HepG2 (cell line): ENCODE measurements at regions not wholly inside any gene's neighbourhood (a gene's known extent, or its start where the extent isn't known, plus 50 kb on each side); places are given as distances from the start of the nearest gene placed in this dataset.

Experiments used
- ATAC-seq: fragments of 200-7000 bp; cut with Tn5 transposase; 3 replicates; pipeline ENCODE4 v1.9.1; 2020; ENCODE audit warnings: mild to moderate bottlenecking, moderate library complexity
- BruUV-seq: library from RNA; stranded (reverse); fragments of 400-500 nt; replicated peaks from 2 replicates; lab custom pipeline; 2021; lab: Mats Ljungman, UMichigan
- CTCF ChIA-PET: fragments of 300-600 bp; formaldehyde crosslinking; extraction: SDS; loops from one replicate; lab custom pipeline; 2021; ENCODE audit warnings: low total read pairs, inconsistent platforms, low intra/inter-chr PET ratio; lab: Yijun Ruan, JAX
- POLR2A ChIA-PET: fragments of 350-600 bp; sonication (Branson Sonifier 250); formaldehyde crosslinking; loops from one replicate; lab custom pipeline; 2020; ENCODE audit warnings: antibody characterized with exemption, inconsistent platforms; lab: Yijun Ruan, JAX
- DNase-seq: peaks from one replicate; pipeline ENCODE4 v3.0.0-alpha.2; 2015; ENCODE audit warnings: low spot score
- FAIRE-seq: peaks from 3 replicates; lab custom pipeline; 2011; peaks lifted over from hg19 to GRCh38; lab: Jason Lieb, UNC
- H2AFZ ChIP-seq: one replicate; pipeline ENCODE4 v1.6.1; 2011; ENCODE audit warnings: low read length, inconsistent platforms
- H3K27ac ChIP-seq: fragments of 300-600 bp; 3 replicates; pipeline ENCODE4 v1.8.0; 2011; ENCODE audit warnings: mixed run types, mild to moderate bottlenecking, mixed read lengths, low read length, inconsistent platforms; ENCODE audit not compliant: insufficient read depth; ENCODE audit errors: extremely low read length
- H3K27me3 ChIP-seq, 2 experiments: fragments of 200-600 bp in 1 of 2; 2 replicates in 1 of 2; 3 replicates in 1 of 2; pipeline versions ENCODE4 v1.6.0 to v1.8.0; 2011; ENCODE audit warnings: low read length in 2 of 2, mild to moderate bottlenecking in 2 of 2, moderate library complexity in 2 of 2, inconsistent platforms in 1 of 2; ENCODE audit not compliant: insufficient read depth in 2 of 2, control insufficient read depth in 1 of 2
- H3K36me3 ChIP-seq, 2 experiments: fragments of 200-600 bp in 1 of 2; replicated peaks in 1 of 2; 2 replicates in 1 of 2; 3 replicates in 1 of 2; pipeline versions ENCODE4 v1.5.1 to v1.8.0; 2011; ENCODE audit warnings: low read length in 2 of 2, inconsistent platforms in 1 of 2; ENCODE audit not compliant: insufficient read depth in 2 of 2, control insufficient read depth in 1 of 2
- H3K4me1 ChIP-seq: 2 replicates; pipeline ENCODE4 v1.5.1; 2012; ENCODE audit warnings: low read length, inconsistent platforms; ENCODE audit not compliant: insufficient read depth
- H3K4me2 ChIP-seq: 2 replicates; pipeline ENCODE4 v1.6.0; 2011; ENCODE audit warnings: low read depth, low read length, inconsistent platforms
- H3K4me3 ChIP-seq, 3 experiments: fragments of 200-600 bp in 1 of 3; sonication (generic), shearing (Covaris generic) in 1 of 3; replicated peaks in 1 of 3; 2 replicates each; pipeline ENCODE4 v1.5.1; 2011 to 2016; ENCODE audit warnings: low read length in 3 of 3, inconsistent platforms in 2 of 3, low read depth in 2 of 3, mild to moderate bottlenecking in 2 of 3, control low read depth in 1 of 3, mixed read lengths in 1 of 3; ENCODE audit not compliant: insufficient read depth in 1 of 3
- H3K79me2 ChIP-seq: one replicate; pipeline ENCODE4 v1.6.1; 2011; ENCODE audit warnings: low read length, inconsistent platforms; ENCODE audit not compliant: insufficient read depth
- H3K9ac ChIP-seq: 2 replicates; pipeline ENCODE4 v1.6.0; 2011; ENCODE audit warnings: mild to moderate bottlenecking, low read depth, low read length, inconsistent platforms; ENCODE audit not compliant: insufficient read depth
- H3K9me3 ChIP-seq: 2 replicates; pipeline ENCODE4 v1.5.1; 2012; ENCODE audit warnings: mild to moderate bottlenecking, low read length
- H4K20me1 ChIP-seq: 2 replicates; pipeline ENCODE4 v1.6.0; 2011; ENCODE audit warnings: inconsistent platforms, mild to moderate bottlenecking, low read length, moderate library complexity; ENCODE audit not compliant: insufficient read depth
- ARNT2 ChIP-seq: sonication (generic); formaldehyde crosslinking; IDR thresholded peaks from 2 replicates; pipeline ENCODE4 v1.8.0; 2022; ENCODE audit warnings: mild to moderate bottlenecking, low read depth, missing genetic modification reagents, moderate library complexity
- HNRNPK ChIP-seq: fragments of 200-400 bp; formaldehyde crosslinking; IDR thresholded peaks from 2 replicates; pipeline ENCODE4 v1.6.1; 2018; ENCODE audit warnings: low read length, low read depth, moderate library complexity, mild to moderate bottlenecking; ENCODE audit not compliant: poor library complexity, severe bottlenecking
- NFKB2 ChIP-seq: sonication (generic); formaldehyde crosslinking; IDR thresholded peaks from 2 replicates; pipeline ENCODE4 v1.4.0; 2020; ENCODE audit warnings: missing genetic modification reagents, borderline replicate concordance
- PCBP2 ChIP-seq: fragments of 200-400 bp; formaldehyde crosslinking; optimal IDR thresholded peaks from 2 replicates; pipeline ENCODE3; 2018; ENCODE audit warnings: low read length, low read depth; ENCODE audit not compliant: poor library complexity, severe bottlenecking
- RFX1 ChIP-seq: fragments of 450-650 bp; IDR thresholded peaks from 2 replicates; pipeline ENCODE4 v1.6.1; 2017
- RFX5 ChIP-seq: IDR thresholded peaks from 2 replicates; pipeline ENCODE4 v1.6.1; 2011; ENCODE audit warnings: low read depth, low read length, improper control_type of control experiment
- SMARCC2 ChIP-seq: fragments of 450-650 bp; IDR thresholded peaks from 2 replicates; pipeline ENCODE4 v1.6.1; 2017; ENCODE audit warnings: antibody characterized with exemption, mild to moderate bottlenecking
- TEAD3 ChIP-seq: optimal IDR thresholded peaks from 2 replicates; pipeline ENCODE3; 2016; ENCODE audit warnings: borderline replicate concordance
- TOPORS ChIP-seq: sonication (generic); formaldehyde crosslinking; IDR thresholded peaks from 2 replicates; pipeline ENCODE4 v1.8.0; 2023; ENCODE audit warnings: mild to moderate bottlenecking, missing genetic modification reagents
- ZBTB39 ChIP-seq: sonication (generic); formaldehyde crosslinking; IDR thresholded peaks from 2 replicates; pipeline ENCODE4 v1.5.0; 2020; ENCODE audit warnings: missing genetic modification reagents
- ZFAT ChIP-seq: sonication (generic); formaldehyde crosslinking; conservative IDR thresholded peaks from 2 replicates; pipeline ENCODE4 v1.8.1; 2023; ENCODE audit warnings: missing genetic modification reagents, inconsistent platforms
- ZNF225 ChIP-seq: sonication (generic); formaldehyde crosslinking; IDR thresholded peaks from 2 replicates; pipeline ENCODE4 v1.4.0; 2020; ENCODE audit warnings: mild to moderate bottlenecking, missing genetic modification reagents
- ZNF33B ChIP-seq: sonication (generic); formaldehyde crosslinking; IDR thresholded peaks from 2 replicates; pipeline ENCODE4 v1.5.1; 2020; ENCODE audit warnings: mild to moderate bottlenecking, missing genetic modification reagents
- ZNF430 ChIP-seq: sonication (generic); formaldehyde crosslinking; IDR thresholded peaks from 2 replicates; pipeline ENCODE4 v1.9.0; 2021; ENCODE audit warnings: mild to moderate bottlenecking, missing genetic modification reagents
- ZNF44 ChIP-seq: sonication (generic); formaldehyde crosslinking; IDR thresholded peaks from 2 replicates; pipeline ENCODE4 v1.5.1; 2020; ENCODE audit warnings: mild to moderate bottlenecking, missing genetic modification reagents
- ZNF550 ChIP-seq: sonication (generic); formaldehyde crosslinking; IDR thresholded peaks from 2 replicates; pipeline ENCODE4 v1.4.0; 2020; ENCODE audit warnings: mild to moderate bottlenecking, missing genetic modification reagents, borderline replicate concordance
- ZNF720 ChIP-seq: sonication (generic); formaldehyde crosslinking; IDR thresholded peaks from 2 replicates; pipeline ENCODE4 v1.4.0; 2020; ENCODE audit warnings: missing genetic modification reagents
- ZNF737 ChIP-seq: sonication (generic); formaldehyde crosslinking; IDR thresholded peaks from 2 replicates; pipeline ENCODE4 v1.5.0; 2020; ENCODE audit warnings: missing genetic modification reagents, mild to moderate bottlenecking, borderline replicate concordance
- ZNF768 ChIP-seq: sonication (generic); formaldehyde crosslinking; IDR thresholded peaks from 2 replicates; pipeline ENCODE4 v1.4.0; 2020; ENCODE audit warnings: missing genetic modification reagents
- WGBS: methylation state at CpG from one replicate; pipeline ENCODE4 v1.1.6; 2017; ENCODE audit warnings: low lambda C conversion rate; 5-methylcytosine and 5-hydroxymethylcytosine counted together
- in situ Hi-C: cut with HindIII; loops from 2 replicates; pipeline ENCODE4 v1.10.0; 2017; ENCODE audit warnings: low pct_unique_long_range_greater_than_20kb; ENCODE audit not compliant: extremely low pct_ligation_motif_present
- intact Hi-C: fragments of 100-400 bp; cut with micrococcal nuclease; formaldehyde crosslinking; loops from one replicate; pipeline ENCODE4 v1.10.0; 2022; ENCODE audit not compliant: unreplicated experiment

DNA sequence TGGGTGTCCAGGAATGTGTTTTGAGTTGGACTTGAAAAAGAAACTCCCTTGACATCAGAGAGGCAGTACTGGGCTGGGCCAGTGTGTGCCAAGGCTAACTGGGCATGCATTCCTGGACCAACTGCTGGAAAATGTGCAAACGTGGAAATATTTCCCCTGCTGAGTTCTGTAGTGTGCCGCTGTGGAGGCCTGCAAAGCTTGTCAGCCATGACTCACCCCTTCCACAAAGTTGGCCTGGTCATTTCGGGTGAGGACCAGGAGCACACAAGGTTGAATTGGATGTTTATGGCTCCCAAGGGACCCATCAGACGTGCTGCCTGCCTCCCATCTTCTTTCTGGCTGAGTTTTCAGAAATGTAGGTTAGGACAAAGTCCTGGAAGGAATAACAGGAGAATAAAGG is 513.1 kb downstream of the MIAT start:
- no peak for TF ChIP-seq PCBP2
- TF ChIP-seq HNRNPK: no peak
- no peak for TF ChIP-seq ZNF430 (CRISPR knock-in tag)
- no peak for TF ChIP-seq ZNF720 (CRISPR knock-in tag)
- no peak for TF ChIP-seq RFX1
- TF ChIP-seq ZNF44 (CRISPR knock-in tag): no peak
- TF ChIP-seq ZNF550 (CRISPR knock-in tag): no peak
- no peak for TF ChIP-seq ZNF33B (CRISPR knock-in tag)
- TF ChIP-seq ZNF768: no peak
- TF ChIP-seq ZNF737: no peak
- TF ChIP-seq NFKB2 (CRISPR knock-in tag): no peak
- no peak for TF ChIP-seq SMARCC2
- TF ChIP-seq TOPORS (CRISPR knock-in tag): no peak
- TF ChIP-seq ZFAT (CRISPR knock-in tag): no peak
- no peak for TF ChIP-seq ZBTB39
- TF ChIP-seq ARNT2 (CRISPR knock-in tag): no peak
- TF ChIP-seq RFX5: no peak
- no peak for TF ChIP-seq ZNF225 (CRISPR knock-in tag)
- TF ChIP-seq TEAD3 (CRISPR knock-in tag): no peak
- ChIA-PET POLR2A (no interaction called here), CTCF (no interaction called here)
- BruUV-seq: no TSS peak
- DNase-seq (no peak), ATAC-seq (no peak), FAIRE-seq (no peak)
- Histone ChIP-seq H3K4me2 (no peak overlapping the region), H2AFZ (no peak overlapping the region), H4K20me1 (no peaks in the 10 kb centered on the region), H3K36me3 (no peaks in the 10 kb centered on the region), H3K27me3 (no peaks in the 10 kb centered on the region), H3K27ac (no peak overlapping the region), H3K9me3 (no peaks in the 10 kb centered on the region), H3K4me3 (no peak overlapping the region), H3K9ac (no peak overlapping the region), H3K4me1 (no peaks in the 10 kb centered on the region), H3K79me2 (no peaks in the 10 kb centered on the region)
- in situ Hi-C loops (no loop called here), intact Hi-C loops (no loop called here)
- 0% methylated on average over 4 of the region's 4 CpGs for WGBS
